Bone marrow (tissue), 2 donors: ENCODE measurements at regions not wholly inside any gene's neighbourhood (a gene's known extent, or its start where the extent isn't known, plus 50 kb on each side); places are given as distances from the start of the nearest gene placed in this dataset.

Experiments used
- DNase-seq, 2 donors: peaks; one replicate each; lab custom pipeline; 2025; lab: John Stamatoyannopoulos, UW

- DNase-seq, result no peak
Measured at GRCh38 chr11:42179216-42179615, 719.8 kb upstream of the LRRC4C start.

- DNase-seq, result no peak
Measured at GRCh38 chr11:42195289-42196013, 736.0 kb upstream of the LRRC4C start.

GRCh38 chr11:42200311-42200710 is 740.9 kb upstream of the LRRC4C start:
- no peak for DNase-seq

- no peak for DNase-seq
Measured at GRCh38 chr11:42201603-42202148, 742.2 kb upstream of the LRRC4C start.

- DNase-seq, result no peak
Measured at GRCh38 chr11:42205518-42205917, 746.1 kb upstream of the LRRC4C start.

GRCh38 chr11:42225664-42226063 is 766.2 kb upstream of the LRRC4C start:
- DNase-seq, result no peak

- no peak for DNase-seq
Measured at GRCh38 chr11:42232673-42233072, 773.2 kb upstream of the LRRC4C start.

GRCh38 chr11:42234451-42234951 is 775.0 kb upstream of the LRRC4C start:
- no peak for DNase-seq

GRCh38 chr11:42237701-42238235 is 778.3 kb upstream of the LRRC4C start:
- DNase-seq, result no peak

GRCh38 chr11:42239188-42239587 is 779.7 kb upstream of the LRRC4C start:
- no peak for DNase-seq

GRCh38 chr11:42243385-42243784 is 783.9 kb upstream of the LRRC4C start:
- no peak for DNase-seq

- DNase-seq, result no peak
Measured at GRCh38 chr11:42244376-42244775, 784.9 kb upstream of the LRRC4C start.

GRCh38 chr11:42249401-42249800 is 789.9 kb upstream of the LRRC4C start:
- DNase-seq, result no peak

- DNase-seq, result no peak
Measured at GRCh38 chr11:42249956-42250355, 790.5 kb upstream of the LRRC4C start.

- no peak for DNase-seq
Measured at GRCh38 chr11:42251984-42252383, 792.5 kb upstream of the LRRC4C start.

- DNase-seq, result no peak
Measured at GRCh38 chr11:42253156-42253555, 793.7 kb upstream of the LRRC4C start.

GRCh38 chr11:42255906-42256305 is 796.5 kb upstream of the LRRC4C start:
- no peak for DNase-seq

GRCh38 chr11:42257534-42257933 is 798.1 kb upstream of the LRRC4C start:
- no peak for DNase-seq

- no peak for DNase-seq
Measured at GRCh38 chr11:42265072-42265471, 805.6 kb upstream of the LRRC4C start.

- no peak for DNase-seq
Measured at GRCh38 chr11:42271306-42271705, 811.9 kb upstream of the LRRC4C start.

GRCh38 chr11:42273977-42274376 is 814.5 kb upstream of the LRRC4C start:
- no peak for DNase-seq

GRCh38 chr11:42296910-42297309 is 837.5 kb upstream of the LRRC4C start:
- no peak for DNase-seq

GRCh38 chr11:42299780-42300179 is 840.3 kb upstream of the LRRC4C start:
- no peak for DNase-seq

- DNase-seq, result no peak
Measured at GRCh38 chr11:42301777-42302176, 842.3 kb upstream of the LRRC4C start.
